HG03342 (cell line): ENCODE measurements at regions not wholly inside any gene's neighbourhood (a gene's known extent, or its start where the extent isn't known, plus 50 kb on each side); places are given as distances from the start of the nearest gene placed in this dataset.
"Not testable (repeated sequence)": the region's sequence is repeated elsewhere in the genome, so short reads cannot be mapped to it uniquely, and the experiment has no call there.

Experiments
- ATAC-seq: cut with Tn5 transposase; IDR thresholded peaks from one replicate; pipeline ENCODE4 v1.9.1; 2021; ENCODE audit warnings: mild to moderate bottlenecking, moderate library complexity; ENCODE audit not compliant: unreplicated experiment

DNA sequence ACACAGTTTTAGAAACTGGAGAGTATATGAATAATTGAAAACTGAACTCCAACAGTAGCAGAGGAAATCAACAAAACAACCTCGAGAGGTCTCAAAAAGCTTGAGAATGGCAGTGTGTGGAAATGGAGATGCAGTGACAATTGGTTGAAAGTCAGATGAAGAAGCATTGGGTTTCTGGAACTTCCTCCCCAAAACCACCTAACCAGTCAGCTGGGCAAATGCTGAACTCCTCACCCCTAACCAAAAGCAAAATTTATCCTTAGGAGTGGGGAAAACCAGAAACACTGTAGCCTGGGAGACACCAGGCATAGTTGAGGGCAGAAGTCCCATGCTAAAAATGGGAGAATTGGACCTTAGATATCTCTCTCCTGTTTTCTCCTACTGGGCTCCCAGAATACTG, 109.9 kb downstream of the TANC2 start:
- ATAC-seq = no peak

DNA sequence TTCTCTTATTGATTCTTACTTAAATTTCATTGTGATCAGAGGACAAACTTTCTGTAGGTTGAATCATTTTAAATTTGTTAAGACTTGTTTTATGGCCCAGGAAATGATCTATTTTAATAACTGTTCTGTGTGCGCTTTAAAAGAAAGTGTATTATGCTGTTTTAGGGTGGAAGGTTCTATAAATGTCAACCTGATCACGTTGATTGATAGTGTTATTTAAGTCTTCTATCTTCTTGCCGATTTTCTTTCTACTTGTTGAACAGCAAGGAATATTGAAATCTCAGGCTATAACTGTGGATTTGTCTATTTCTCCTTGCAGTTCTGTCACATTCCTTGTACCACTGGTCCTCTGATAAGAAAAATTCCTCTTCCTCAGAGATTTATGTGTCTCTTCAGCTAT, 112.7 kb downstream of the TANC2 start:
- no peak for ATAC-seq

DNA sequence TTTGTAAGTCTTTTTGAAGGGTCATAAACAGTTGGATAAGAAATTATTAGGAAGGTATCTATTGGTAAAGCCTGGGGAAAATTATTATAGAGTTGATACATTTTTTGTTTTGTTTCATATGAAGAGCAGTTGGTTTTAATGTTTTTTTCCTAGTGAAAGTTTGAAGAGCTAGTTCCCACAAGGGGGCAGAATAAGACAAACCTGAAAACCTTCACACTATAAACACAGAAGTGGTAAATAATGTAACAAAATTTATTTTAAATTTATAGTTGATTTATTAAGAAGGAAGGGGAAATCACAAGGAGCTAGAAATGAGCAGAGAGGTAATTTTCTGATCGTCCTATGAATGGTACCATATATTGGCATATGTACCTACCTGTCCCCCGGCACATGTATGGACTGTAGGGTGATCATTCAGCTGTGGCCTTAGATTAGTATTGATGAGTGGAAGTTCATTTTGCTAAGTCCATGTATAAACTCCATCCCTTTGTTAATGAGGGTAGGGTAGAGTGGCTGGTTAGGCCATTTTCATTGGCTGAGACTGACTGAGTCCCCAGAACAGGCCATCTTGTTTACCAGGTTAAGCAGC, 116.3 kb downstream of the TANC2 start:
- no peak for ATAC-seq

DNA sequence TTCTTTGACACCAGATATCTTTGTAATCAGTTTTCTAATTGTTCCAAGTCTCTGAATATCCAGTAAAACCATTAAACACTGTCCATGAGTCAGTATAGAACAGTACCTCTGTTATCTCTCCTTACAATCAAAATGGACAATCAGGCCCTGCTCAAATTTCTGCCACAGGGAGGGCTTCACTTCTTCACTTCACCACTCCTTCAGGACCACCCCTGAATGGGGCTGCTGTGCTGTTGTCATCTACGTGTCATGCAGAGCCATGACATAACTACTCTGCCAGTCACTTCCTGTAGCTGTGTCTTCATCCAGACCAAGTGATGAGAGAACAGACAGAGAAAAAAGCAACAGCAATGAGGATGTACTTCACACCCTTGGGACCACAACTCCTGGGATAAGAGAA, 116.9 kb downstream of the TANC2 start:
- ATAC-seq = no peak

DNA sequence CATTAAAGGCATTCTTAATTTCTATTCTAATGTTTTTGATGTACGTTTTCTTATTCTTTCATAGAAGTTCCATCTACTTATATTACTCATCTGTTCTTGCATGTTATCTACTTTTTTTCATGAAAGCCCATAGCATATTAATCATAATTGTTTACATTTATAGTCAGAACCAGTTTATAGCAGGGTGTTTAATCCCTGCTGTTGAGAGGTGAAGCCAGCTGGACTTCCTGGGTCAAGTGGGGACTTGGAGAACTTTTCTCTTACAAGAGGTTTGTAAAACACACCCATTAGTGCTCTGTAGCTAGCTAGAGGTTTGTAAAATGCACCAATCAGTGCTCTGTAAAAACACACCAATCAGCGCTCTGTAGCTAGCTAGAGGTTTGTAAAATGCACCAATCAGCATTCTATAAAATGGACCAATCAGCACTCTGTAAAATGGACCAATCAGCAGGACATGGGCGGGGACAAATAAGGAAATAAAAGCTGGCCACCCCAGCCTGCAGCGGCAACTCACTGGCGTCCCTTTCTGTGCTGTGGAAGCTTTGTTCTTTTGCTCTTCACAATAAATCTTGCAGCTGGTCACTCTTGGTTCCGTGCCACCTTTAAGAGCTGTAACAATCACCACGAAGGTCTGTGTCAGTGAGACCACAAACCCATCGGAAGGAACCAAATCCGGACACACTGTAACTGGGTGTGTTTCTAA, 120.6 kb downstream of the TANC2 start:
- no peak for ATAC-seq

DNA sequence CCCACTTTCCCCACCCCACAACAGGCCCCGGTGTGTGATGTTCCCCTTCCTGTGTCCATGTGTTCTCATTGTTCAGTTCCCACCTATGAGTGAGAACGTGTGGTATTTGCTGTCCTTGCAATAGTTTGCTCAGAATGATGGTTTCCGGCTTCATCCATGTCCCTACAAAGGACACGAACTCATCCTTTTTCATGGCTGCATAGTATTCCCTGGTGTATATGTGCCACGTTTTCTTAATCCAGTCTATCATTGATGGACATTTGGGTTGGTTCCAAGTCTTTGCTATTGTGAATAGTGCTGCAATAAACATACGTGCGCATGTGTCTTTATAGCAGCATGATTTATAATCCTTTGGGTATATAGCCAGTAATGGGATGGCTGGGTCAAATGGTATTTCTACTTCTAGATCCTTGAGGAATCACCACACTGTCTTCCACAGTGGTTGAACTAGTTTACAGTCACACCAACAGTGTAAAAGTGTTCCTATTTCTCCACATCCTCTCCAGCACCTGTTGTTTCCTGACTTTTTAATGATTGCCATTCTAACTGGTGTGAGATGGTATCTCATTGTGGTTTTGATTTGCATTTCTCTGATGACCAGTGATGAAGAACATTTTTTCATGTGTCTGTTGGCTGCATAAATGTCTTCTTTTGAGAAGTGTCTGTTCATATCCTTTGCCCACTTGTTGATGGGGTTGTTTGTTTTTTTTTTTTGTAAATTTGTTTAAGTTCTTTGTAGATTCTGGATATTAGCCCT, 124.5 kb downstream of the TANC2 start:
- ATAC-seq = not testable (repeated sequence)

DNA sequence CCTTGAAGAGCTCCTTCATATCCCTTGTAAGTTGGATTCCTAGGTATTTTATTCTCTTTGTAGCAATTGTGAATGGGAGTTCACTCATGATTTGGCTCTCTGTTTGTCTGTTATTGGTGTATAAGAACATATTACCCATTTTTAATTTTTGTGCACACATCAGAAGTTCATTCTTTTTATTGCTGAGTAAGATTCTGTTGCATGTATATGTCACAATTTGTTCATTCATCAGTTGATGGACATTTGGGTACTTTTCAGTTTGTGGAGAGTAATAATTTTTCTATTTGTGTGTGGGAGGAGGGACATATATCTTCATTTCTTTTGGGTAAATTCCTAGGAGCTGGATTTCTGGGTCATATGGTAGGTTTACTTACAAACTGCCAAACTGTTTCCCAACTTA, 125.9 kb downstream of the TANC2 start:
- ATAC-seq = not testable (repeated sequence)

DNA sequence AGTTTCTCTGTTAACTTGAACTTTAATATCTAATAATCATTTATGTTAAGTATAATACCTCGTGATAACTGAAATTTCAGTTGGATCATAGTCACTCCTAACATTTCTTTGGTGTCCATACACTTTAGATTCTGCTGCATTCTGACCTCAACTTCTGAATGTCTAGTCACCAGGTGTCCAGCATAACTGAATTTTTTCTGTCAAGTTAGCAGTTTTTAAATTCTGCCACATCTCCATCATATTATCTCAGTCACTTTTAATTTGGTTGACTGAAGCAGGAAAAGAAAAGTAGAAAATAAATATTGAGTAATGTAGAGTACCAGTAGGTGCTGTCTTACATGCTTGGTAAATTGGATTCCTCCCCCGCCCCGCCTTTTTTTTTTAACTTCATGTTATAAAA, 128.6 kb downstream of the TANC2 start:
- ATAC-seq = no peak

DNA sequence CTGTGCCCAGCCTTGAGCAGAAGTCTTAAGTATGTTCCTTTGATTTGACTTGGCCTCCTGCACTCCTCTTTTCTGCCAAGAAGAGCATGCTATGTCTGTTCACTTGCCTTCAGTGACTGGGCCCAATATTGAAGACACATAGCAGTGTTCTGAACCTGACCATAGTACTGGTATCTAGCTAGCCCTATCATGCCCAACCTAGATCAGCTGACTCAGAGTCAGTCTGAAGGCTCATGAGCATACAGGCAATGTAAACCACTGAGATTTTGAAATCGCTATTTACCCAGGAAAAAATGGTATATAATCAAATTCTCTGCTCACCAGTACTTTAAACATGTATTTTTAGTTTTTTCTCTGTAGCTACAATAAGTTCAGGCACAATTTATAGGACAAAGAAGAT, 129.4 kb downstream of the TANC2 start:
- no peak for ATAC-seq

DNA sequence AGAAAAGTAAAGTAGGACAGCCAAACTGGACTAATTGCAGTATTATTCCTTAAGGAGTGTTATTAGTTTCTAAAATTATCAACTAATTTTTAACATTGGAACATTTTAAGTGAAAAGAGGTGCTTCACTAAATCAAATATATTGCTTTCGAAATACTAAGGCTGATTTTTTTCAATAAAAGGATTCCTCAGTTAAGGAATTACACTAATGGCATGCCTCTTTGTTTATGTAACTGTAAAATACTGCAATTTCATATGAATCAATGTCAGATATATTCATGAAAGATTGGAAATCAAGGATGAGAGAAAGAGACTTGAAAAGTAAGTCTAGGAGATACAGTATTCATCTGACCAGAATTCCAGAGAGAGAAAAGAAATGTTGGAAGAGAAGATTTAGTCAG, 129.8 kb downstream of the TANC2 start:
- no peak for ATAC-seq

DNA sequence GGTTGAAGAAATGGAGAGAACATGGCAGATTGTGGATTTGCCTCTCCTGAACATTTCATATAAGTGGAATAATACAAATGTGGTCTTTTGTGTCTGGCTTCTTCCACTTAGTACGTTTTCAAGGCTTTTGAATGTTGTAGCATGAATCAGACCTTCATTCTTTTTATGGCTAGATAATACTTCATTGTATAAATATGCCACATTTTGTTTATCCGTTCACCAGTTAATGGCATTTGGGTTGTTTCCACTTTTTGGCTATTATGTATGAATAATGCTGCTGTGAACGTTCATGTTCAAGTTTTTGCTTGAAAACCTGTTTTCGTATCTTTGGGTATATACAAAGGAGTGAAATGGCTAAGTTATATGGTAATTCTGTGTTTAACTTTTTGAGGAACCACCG, 130.4 kb downstream of the TANC2 start:
- no peak for ATAC-seq

DNA sequence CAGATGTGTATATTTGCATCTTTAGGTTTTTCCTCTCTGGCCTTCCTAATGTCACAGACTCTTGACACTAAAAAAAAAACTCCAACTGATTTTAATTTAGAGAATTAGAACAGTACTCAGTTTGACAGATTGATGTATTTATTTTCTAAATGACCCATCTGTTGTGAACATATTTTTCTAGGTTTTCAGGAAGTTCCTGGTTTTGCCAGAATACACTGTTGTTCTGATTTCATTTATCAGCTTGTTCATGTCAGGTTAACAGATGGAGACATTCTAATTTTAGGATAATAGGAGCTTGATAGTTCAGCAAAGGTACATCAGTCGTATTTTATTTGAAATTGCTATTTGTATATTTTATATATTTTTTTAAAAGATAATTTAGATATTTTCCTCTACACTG, 133.4 kb downstream of the TANC2 start:
- ATAC-seq = no peak

DNA sequence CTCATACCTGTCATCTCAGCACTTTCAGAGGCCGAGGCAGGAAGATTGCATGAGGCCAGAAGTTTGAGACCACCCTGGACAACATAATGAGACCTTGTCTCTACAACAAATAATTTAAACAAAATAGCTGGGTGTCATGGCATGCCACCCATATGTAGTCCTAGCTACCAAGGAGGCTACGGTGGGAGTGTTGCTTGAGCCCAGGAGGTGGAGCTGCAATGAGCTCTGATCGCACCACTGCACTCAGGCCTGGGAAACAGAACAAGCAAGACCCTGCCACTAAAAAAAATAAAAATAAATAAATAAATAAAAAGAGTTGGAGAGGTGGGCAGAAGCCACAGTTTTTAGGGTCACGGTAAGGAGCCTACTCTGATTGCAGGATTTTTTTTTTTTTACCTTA, 136.0 kb downstream of the TANC2 start:
- no peak for ATAC-seq

DNA sequence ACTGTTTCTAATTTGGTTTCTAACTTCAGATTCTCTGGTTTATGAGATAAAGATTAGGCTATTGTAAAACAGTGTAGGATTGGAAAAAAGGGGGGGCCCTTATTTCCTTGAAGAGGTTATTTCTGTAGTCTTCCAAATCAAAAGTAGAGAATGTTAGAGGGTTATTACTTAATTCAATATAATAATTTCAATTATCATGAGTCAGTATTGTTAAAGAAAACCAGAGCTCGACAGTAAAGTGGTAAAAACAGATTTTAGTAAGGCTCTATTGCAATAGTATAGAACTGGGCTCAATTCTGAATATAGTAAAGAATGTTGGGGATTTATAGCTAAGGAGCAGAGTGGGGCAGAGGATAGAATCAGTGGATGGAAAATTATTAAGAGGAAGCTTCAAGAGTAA, 140.0 kb downstream of the TANC2 start:
- no peak for ATAC-seq

DNA sequence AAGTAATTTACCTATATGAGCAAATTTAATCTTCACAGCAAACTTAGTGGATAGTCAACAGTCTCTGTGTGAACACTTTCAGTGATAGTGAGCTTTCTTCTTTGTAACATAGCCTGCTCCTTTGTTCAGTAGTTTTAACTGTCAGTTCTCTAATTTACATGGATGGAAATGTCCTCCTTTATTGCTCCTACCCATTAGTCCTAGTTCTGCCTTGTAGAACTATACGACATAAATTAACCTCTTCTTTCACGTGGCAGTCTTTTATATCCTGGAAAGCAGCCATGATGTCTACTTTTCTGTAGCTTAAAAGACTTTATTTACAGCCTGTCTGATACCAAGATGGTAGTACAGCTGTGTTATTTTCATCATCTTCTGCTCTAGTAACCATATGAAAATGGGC, 143.6 kb downstream of the TANC2 start:
- ATAC-seq = no peak

DNA sequence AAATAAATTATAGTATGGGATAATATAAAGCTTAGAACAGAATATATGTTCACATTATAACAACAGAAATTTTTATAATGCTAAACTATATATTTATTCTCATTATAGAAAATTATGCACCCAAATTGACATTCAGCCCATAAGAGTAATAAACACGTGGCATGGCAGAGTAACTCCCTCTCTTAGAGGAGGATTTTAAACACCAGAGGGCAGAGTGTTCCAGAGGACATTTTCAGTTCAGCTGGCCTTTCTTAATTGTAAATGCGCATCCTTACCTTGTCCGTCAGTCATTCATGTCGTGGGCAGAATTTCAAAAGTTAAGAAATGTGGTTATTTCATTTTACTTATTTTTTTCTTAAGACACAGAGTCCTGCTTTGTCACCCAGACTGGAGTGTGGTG, 147.1 kb downstream of the TANC2 start:
- no peak for ATAC-seq

DNA sequence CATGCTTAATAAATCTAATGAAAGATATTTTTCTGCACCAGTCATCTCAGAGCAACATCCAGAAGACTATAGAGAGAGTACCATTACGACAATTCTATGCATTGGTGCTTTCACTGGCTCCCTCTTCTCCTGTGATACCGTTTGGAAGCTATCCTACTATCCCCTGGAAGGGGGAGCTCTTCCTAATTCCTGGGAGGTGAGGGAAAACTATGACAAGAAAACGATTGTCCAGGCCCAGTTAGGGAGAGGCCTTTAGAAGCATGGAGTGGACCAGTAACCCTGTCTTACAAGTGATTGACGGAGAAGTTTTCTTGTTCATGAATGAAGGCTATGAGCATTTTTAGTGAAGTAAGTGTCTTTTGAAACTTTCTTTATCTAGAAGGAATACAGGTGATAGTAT, 150.2 kb downstream of the TANC2 start:
- ATAC-seq = no peak

DNA sequence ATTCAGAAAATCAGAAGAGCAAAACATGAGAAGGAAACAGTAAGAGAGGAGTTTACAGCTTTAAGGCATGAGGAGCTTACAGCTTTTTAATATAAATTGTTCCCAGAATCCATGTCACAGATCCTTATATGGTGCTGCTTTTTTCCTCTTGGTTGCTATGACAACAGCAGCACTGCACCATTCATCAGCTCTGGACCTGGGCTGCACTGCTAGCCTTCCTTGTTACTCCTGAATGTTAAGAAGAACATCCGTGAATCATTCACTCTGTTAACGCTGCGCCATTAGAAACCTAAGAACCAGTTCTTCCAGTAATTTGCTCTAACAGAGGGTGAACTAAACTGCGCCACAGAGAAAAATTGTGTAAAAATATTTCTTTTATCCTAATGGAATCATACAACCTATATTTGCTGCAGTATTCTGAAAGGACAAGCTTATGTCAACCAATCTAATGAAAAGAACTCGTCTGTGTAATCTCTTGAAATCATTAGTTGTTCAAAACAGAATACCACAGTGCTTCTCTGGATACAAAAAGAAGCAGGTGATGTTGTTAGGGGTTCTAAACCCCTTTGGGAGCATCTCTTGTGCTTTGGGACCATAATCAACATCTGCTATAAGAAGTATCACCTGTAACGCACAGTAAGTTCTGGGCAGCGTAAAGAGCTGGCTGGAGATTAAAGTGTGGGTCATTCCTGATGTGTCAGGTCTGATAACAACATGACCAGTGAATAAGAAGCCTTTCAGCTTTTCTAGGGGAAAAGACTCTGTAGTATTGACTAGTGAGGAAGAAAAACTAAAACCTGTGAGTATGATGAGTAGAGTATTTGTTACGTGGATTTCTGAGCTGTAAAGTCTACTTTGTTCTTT, 151.2 kb downstream of the TANC2 start:
- no peak for ATAC-seq

DNA sequence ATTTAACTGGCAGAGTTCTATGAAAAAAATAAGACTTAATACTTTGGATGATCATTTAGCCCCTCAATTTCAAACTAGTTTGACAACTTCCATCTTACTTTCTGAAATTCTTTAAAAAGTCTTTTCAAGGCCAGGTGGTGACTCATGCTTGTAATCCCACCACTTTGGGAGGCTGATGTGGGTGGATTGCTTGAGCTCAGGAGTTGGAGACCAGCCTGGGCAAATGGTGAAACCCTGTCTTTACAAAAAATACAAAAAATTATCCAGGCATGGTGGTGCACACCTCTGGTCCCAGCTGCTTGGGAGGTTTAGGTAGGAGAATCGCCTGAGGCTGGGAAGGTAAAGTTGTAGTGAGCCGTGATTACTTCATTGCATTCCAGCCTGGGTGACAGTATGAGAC, 154.4 kb downstream of the TANC2 start:
- no peak for ATAC-seq

DNA sequence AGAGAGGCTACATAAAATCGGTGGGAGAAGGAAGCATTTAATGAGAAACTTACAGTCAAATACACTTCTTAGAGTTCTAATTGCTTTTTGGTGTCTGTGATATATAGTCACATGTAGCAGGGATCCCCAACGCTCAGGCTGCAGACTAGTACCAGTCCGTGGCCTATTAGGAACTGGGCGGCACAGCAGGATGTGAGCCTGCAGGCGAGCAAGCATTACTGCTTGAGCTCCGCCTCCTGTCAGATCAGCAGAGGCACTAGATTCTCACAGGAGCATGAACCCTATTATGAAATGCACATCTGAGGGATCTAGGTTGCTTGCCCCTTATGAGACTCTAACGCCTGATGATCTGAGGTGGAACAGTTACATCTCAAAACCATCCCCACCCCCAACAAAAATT, 158.5 kb downstream of the TANC2 start:
- no peak for ATAC-seq

DNA sequence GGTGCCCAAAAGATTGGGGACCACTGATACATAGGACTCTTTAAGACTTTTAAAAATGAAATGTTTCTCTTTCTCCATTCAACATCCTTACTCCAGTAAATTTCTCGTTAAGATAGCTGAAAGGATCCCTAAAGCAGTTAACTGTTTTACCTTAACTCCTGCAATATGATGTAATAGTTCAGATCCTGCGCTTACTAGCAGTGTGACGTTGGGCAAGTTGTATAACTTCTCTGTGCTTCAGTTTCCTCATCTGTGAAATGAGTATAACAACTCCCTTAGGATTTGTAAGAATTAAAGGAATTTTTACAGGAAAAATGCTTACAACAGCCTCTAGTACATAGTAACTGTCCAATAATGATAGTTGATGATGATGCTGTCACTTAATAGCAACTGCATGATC, 158.9 kb downstream of the TANC2 start:
- ATAC-seq = no peak
